ENCODE measurements at regions not wholly inside any gene's neighbourhood (a gene's known extent, or its start where the extent isn't known, plus 50 kb on each side); places are given as distances from the start of the nearest gene placed in this dataset.

DNA sequence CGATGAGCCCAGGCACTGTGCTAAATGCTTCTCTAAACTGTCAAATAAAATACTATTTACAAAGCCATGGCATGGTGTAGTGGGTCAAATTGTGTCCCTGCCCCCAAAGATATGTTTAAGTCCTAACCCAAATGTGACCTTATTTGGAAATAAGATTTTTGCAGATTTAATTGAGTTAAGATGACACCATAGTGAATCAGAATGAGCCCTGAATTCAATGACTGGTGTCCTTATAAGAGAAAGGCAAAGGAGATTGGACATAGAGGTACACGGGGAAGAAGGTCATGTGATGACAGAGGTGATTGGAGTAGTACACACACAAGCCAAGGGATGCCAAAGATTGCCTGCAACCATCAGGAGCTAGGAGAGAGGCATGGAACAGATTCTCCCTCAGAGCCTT is 121.6 kb upstream of the VEPH1 start:
- TF ChIP-seq CHD2 (IDR thresholded peaks at IDR 0.05; ENCODE audit: low read depth, low read length) (no peak), POLR2A (conservative IDR thresholded peaks at IDR 0.05) (no peak), ZNF143 (CRISPR knock-in tag; IDR thresholded peaks at IDR 0.05) (no peak)
- TF ChIP-seq, protein P1, sequence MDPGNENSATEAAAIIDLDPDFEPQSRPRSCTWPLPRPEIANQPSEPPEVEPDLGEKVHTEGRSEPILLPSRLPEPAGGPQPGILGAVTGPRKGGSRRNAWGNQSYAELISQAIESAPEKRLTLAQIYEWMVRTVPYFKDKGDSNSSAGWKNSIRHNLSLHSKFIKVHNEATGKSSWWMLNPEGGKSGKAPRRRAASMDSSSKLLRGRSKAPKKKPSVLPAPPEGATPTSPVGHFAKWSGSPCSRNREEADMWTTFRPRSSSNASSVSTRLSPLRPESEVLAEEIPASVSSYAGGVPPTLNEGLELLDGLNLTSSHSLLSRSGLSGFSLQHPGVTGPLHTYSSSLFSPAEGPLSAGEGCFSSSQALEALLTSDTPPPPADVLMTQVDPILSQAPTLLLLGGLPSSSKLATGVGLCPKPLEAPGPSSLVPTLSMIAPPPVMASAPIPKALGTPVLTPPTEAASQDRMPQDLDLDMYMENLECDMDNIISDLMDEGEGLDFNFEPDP (CRISPR knock-in tag; IDR thresholded peaks at IDR 0.05): no peak
